Type B pancreatic cell (in vitro differentiated cells): ENCODE measurements at regions not wholly inside any gene's neighbourhood (a gene's known extent, or its start where the extent isn't known, plus 50 kb on each side); places are given as distances from the start of the nearest gene placed in this dataset.
"Not testable (repeated sequence)": the region's sequence is repeated elsewhere in the genome, so short reads cannot be mapped to it uniquely, and the experiment has no call there.

Experiments
- DNase-seq: peaks from one replicate; pipeline ENCODE4 v3.0.0; 2021; ENCODE audit warnings: mixed read lengths; ENCODE audit not compliant: unreplicated experiment; ENCODE audit errors: extremely low spot score
- H3K27ac Mint-ChIP-seq: 2 replicates; pipeline ENCODE4 v1.8.0; 2021; ENCODE audit warnings: mild to moderate bottlenecking, mixed read lengths
- H3K27me3 Mint-ChIP-seq: 2 replicates; pipeline ENCODE4 v1.8.0; 2021; ENCODE audit warnings: mixed read lengths
- H3K36me3 Mint-ChIP-seq: 2 replicates; pipeline ENCODE4 v1.8.0; 2021; ENCODE audit warnings: mixed read lengths
- H3K4me1 Mint-ChIP-seq: one replicate; pipeline ENCODE4 v1.8.0; 2021; ENCODE audit warnings: mixed read lengths; ENCODE audit not compliant: unreplicated experiment
- H3K4me3 Mint-ChIP-seq: 2 replicates; pipeline ENCODE4 v1.8.0; 2021; ENCODE audit warnings: mild to moderate bottlenecking, mixed read lengths
- H3K9me3 Mint-ChIP-seq: 2 replicates; pipeline ENCODE4 v1.8.0; 2021; ENCODE audit warnings: mixed read lengths
- TF ChIP-seq, protein P1 (sequence below): fragments of 200-600 bp; sonication (generic); conservative IDR thresholded peaks from 2 replicates; pipeline ENCODE4 v1.5.0; 2021; ENCODE audit warnings: antibody characterized with exemption, mild to moderate bottlenecking

DNA sequence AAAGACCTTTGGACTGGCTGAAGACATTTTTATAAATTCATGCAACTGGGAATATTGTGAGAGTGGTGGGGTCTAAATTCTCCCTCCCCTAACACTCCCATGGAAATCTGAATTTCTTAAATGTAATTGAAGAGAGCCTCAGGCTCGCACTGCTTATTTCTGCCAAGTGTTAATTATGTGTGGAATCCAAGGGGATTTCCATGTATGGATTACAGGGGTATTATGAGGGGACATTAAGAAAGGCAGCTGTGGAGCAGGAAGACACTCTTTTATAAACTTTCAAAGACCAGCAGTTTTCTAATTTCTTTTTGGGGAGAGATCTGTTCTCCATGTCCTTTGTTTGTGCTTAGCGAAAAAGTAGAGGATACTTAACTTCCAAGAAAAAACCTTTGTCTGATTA lies 152.1 kb upstream of the TBL1XR1 start:
- H3K4me3 Mint-ChIP-seq, result no peak overlapping the region
- H3K4me1 Mint-ChIP-seq, result peaks cover 40% of the 10 kb centered on the region
- H3K9me3 Mint-ChIP-seq, result peaks cover 12% of the 10 kb centered on the region
- TF ChIP-seq, protein P1, sequence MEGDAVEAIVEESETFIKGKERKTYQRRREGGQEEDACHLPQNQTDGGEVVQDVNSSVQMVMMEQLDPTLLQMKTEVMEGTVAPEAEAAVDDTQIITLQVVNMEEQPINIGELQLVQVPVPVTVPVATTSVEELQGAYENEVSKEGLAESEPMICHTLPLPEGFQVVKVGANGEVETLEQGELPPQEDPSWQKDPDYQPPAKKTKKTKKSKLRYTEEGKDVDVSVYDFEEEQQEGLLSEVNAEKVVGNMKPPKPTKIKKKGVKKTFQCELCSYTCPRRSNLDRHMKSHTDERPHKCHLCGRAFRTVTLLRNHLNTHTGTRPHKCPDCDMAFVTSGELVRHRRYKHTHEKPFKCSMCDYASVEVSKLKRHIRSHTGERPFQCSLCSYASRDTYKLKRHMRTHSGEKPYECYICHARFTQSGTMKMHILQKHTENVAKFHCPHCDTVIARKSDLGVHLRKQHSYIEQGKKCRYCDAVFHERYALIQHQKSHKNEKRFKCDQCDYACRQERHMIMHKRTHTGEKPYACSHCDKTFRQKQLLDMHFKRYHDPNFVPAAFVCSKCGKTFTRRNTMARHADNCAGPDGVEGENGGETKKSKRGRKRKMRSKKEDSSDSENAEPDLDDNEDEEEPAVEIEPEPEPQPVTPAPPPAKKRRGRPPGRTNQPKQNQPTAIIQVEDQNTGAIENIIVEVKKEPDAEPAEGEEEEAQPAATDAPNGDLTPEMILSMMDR, result no peak
- no peak for DNase-seq
- H3K27ac Mint-ChIP-seq, result no peak overlapping the region
- no peaks in the 10 kb centered on the region for H3K27me3 Mint-ChIP-seq
- no peaks in the 10 kb centered on the region for H3K36me3 Mint-ChIP-seq

DNA sequence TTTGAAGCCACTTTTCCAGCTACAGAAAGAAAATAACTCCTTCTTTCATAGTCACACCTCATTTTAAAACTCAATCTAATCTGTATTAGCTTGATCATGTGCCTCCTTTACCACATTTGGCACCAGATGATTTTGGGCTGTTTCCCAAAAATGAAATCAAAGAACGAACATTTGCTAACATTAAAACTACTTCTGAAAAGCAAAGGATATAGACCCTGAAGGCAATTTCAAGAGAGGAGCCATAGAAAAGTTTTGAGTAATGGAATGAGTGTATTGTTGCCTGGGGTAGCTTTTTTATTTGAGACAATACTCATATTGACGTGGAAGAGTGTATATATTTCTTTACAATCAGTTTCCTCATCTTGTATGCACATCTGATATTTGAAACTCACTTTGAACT lies 152.8 kb upstream of the TBL1XR1 start:
- DNase-seq, result no peak
- H3K9me3 Mint-ChIP-seq, result peaks cover 12% of the 10 kb centered on the region
- H3K4me1 Mint-ChIP-seq, result peaks cover 34% of the 10 kb centered on the region
- TF ChIP-seq, protein P1, result no peak
- no peak overlapping the region for H3K27ac Mint-ChIP-seq
- H3K4me3 Mint-ChIP-seq, result no peak overlapping the region
- no peaks in the 10 kb centered on the region for H3K36me3 Mint-ChIP-seq
- no peaks in the 10 kb centered on the region for H3K27me3 Mint-ChIP-seq

DNA sequence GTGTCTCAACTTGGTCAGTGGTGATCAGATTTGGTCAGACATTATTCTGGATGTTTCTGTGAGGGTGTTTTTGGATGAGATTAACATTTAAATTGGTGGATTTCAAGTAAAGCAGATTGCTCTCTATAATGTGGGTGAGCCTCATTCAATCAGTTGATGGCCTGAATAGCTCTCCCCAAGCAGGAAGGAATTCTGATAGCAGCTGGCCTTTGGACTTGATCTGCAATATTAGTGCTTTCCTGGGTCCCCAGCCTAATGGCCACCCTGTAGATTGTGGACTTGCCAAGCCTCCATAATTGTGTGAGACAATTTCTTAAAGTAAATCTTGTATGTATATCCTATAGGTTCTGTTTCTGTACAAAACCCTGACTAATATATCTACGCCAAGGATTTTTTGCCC lies 153.9 kb upstream of the TBL1XR1 start:
- H3K4me3 Mint-ChIP-seq, result no peak overlapping the region
- TF ChIP-seq, protein P1, result no peak
- H3K27me3 Mint-ChIP-seq, result peaks cover 2% of the 10 kb centered on the region
- no peak for DNase-seq
- no peak overlapping the region for H3K27ac Mint-ChIP-seq
- H3K36me3 Mint-ChIP-seq, result no peaks in the 10 kb centered on the region
- peaks cover 30% of the 10 kb centered on the region for H3K4me1 Mint-ChIP-seq
- peaks cover 12% of the 10 kb centered on the region for H3K9me3 Mint-ChIP-seq

DNA sequence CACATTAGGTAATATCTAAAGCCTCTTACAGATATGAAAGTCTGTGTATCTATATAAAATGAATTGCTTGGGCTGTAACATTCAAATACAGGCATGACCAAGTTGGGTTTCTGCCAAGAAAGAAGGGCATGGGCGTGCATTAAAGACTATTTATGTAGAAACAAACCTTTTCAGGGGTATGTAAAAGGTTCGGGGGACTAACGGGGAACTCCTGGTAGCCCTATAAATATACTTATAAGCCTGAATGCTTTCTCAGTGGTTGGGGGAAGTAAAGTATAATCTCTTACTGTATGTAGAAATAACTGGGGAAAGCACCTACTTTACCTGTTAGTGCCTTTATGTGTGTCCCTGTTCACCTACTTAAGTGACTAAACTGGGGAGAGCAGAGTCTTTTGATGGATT lies 154.5 kb upstream of the TBL1XR1 start:
- Mint-ChIP-seq H3K4me3 (no peak overlapping the region), H3K27ac (no peak overlapping the region), H3K36me3 (no peaks in the 10 kb centered on the region), H3K4me1 (peaks cover 31% of the 10 kb centered on the region), H3K9me3 (peaks cover 12% of the 10 kb centered on the region), H3K27me3 (peaks cover 3% of the 10 kb centered on the region)
- no peak for DNase-seq
- TF ChIP-seq, protein P1, result no peak

DNA sequence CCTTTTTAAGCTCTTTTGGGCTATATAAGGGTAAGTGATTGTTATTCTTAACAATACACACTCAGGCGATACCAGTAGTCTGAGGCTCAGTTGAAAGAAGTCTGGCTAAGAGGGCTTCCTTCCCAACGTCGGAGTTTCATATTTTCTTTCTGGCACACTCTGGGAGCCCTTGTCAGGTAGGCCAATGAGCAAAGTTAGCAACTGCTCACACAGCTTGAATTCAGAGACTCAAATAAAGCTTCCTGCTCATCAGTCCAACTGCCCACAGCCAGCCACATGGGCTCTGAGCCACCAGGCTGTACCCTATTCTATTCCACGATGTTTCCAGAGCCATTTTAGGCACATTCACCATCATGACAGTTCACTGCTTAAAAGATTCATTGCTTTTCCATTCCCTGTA lies 155.1 kb upstream of the TBL1XR1 start:
- Mint-ChIP-seq H3K27ac (no peak overlapping the region), H3K4me3 (no peak overlapping the region), H3K9me3 (peaks cover 12% of the 10 kb centered on the region), H3K36me3 (no peaks in the 10 kb centered on the region), H3K27me3 (peaks cover 3% of the 10 kb centered on the region), H3K4me1 (peaks cover 37% of the 10 kb centered on the region)
- no peak for DNase-seq
- TF ChIP-seq, protein P1, result no peak

DNA sequence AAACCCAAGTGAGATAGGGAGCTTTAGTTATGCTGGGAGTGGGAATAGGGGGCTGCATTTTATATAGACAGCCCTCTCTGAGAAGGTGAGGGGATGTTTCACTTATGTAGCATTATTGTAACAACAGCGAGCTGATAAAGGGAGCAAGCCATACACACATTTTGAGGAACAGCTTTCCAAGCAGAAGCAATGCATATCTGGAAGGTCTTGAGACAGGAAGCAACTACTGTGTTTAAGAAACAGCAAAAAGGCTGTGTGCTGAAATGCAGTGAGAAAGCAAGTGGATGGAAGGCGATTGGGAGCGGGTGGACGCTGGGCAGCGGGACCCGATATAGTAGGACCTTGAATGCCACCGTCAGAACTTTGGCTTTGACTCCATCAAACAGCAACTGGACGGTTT lies 155.9 kb upstream of the TBL1XR1 start:
- H3K27me3 Mint-ChIP-seq, result peaks cover 3% of the 10 kb centered on the region

DNA sequence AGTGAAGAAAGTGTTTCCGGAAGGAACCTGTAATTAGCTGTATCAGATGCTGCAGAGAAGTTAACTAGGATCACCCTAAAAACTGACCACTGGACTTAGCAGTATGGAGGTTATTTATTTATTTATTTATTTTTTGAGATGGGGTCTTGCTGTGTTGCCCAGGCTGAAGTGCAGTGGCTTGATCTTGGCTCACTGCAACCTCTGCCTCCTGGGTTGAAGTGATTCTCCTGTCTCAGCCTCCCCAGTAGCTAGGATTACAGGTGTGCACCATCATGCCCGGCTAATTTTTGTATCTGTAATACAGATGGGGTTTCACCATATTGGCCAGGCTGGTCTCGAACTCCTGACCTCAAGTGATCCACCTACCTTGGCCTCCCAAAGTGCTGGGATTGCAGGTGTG lies 156.6 kb upstream of the TBL1XR1 start:
- not testable (repeated sequence) for DNase-seq, H3K4me3 Mint-ChIP-seq, H3K27ac Mint-ChIP-seq, H3K36me3 Mint-ChIP-seq, H3K27me3 Mint-ChIP-seq, H3K9me3 Mint-ChIP-seq
- H3K4me1 Mint-ChIP-seq, result peaks cover 52% of the 10 kb centered on the region

More for the DNA sequence above, 155.9 kb upstream of the TBL1XR1 start:
- TF ChIP-seq, protein P1, result no peak
- no peak for DNase-seq
- Mint-ChIP-seq H3K36me3 (no peaks in the 10 kb centered on the region), H3K9me3 (peaks cover 8% of the 10 kb centered on the region), H3K4me1 (peaks cover 45% of the 10 kb centered on the region), H3K27ac (no peak overlapping the region), H3K4me3 (no peak overlapping the region)
